AG10803 (cell line): ENCODE measurements at regions not wholly inside any gene's neighbourhood (a gene's known extent, or its start where the extent isn't known, plus 50 kb on each side); places are given as distances from the start of the nearest gene placed in this dataset.

Experiments used
- DNase-seq: peaks from one replicate; pipeline ENCODE4 v3.0.0; 2010; ENCODE audit warnings: low read depth
- H3K4me3 ChIP-seq: 2 replicates; pipeline ENCODE4 v1.5.1; 2011; ENCODE audit warnings: mild to moderate bottlenecking, low read length, control low read depth
- CTCF ChIP-seq: conservative IDR thresholded peaks from 2 replicates; pipeline ENCODE4 v1.5.1; 2011; ENCODE audit warnings: mild to moderate bottlenecking, low read length, control low read depth, inconsistent platforms

- no peak for TF ChIP-seq CTCF
- peak; percentile 78 for DNase-seq
- H3K4me3 ChIP-seq, result no peak overlapping the region
Measured at GRCh38 chr9:88658311-88658822, 123.4 kb downstream of the NXNL2 start.

DNA sequence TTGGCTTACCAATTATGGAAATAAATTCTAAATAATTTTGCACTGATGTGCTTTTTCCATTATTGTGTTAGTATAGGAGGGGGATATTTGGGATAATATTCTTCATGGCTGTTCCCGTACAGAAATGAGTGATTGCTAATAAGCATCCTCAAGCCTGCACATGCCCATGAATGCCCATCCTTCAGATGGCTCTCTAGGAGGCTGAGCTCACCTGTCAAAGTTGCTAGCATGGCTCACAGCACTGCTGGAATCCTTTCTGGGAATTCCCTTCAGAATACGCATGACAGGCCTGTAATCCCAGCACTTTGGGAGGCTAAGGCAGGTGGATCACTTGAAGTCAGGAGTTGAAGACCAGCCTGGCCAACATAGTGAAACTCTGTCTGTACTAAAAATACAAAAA, 124.1 kb downstream of the NXNL2 start:
- no peak overlapping the region for H3K4me3 ChIP-seq
- DNase-seq, result no peak
- TF ChIP-seq CTCF, result no peak

DNA sequence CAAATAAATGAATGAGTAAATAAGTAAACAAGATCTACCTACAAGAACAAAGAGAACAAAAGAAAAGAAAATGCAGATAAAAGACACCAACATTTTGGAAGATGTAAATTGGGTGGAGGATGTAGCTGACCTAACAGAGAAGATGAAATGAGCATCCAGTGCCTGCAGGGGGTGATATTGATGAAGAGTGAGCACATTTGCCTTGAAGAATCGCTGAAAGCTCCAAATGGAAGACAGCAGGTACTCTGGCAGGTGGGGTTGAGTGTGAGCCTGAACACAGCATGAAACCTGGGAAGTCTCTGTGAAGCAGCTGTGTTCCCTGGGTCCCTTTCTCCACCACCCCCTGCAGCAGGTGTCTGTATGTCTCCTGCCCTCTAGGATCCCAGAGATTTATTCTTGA, 125.6 kb downstream of the NXNL2 start:
- peak; percentile 66 for TF ChIP-seq CTCF
- DNase-seq, result peak; percentile 33
- no peak overlapping the region for H3K4me3 ChIP-seq

DNA sequence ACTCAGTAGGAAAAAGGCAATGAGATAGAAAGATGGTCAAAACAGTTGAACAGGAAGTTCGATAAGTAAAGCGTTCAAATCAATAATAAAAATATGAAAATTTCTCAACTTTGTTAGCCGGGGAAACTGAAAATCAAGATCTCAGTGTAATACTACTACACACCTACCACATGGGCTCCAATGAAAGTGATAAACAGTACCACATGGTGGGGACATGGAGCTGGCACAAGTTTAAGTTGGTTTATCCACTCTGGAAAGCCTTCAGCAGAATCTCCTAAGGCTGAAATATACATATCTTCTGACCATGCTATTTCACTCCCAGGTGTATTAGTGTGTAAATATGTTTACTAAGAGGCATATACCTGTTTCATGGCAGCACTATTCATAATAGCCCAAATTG, 126.8 kb downstream of the NXNL2 start:
- no peak for TF ChIP-seq CTCF
- no peak overlapping the region for H3K4me3 ChIP-seq
- no peak for DNase-seq

GRCh38 chr9:88663771-88664419, 128.9 kb downstream of the NXNL2 start:
- no peak for TF ChIP-seq CTCF
- no peak overlapping the region for H3K4me3 ChIP-seq
- no peak for DNase-seq

DNA sequence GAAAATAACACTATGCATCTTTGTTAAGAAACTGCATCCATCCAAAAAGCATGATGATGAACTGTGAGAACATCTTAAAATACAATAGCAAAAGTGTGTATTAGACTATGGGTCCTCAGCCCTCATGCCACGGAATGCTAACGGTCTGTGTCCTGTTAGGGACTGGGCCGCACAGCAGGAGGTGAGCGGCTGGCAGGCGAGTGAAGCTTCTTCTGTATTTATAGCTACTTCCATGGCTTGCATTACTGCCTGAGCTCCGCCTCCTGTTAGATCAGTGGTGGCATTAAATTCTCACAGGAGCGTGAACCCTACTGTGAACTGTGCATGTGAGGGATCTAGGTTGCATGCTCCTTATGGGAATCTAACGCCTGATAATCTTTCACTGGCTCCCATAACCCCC, 129.8 kb downstream of the NXNL2 start:
- H3K4me3 ChIP-seq, result no peak overlapping the region
- DNase-seq, result no peak
- no peak for TF ChIP-seq CTCF

- no peak for DNase-seq
- no peak for TF ChIP-seq CTCF
- no peak overlapping the region for H3K4me3 ChIP-seq
Measured at GRCh38 chr9:88672874-88673689, 138.1 kb downstream of the NXNL2 start.
